HepG2 (cell line): ENCODE measurements at regions not wholly inside any gene's neighbourhood (a gene's known extent, or its start where the extent isn't known, plus 50 kb on each side); places are given as distances from the start of the nearest gene placed in this dataset.
"Not testable (repeated sequence)": the region's sequence is repeated elsewhere in the genome, so short reads cannot be mapped to it uniquely, and the experiment has no call there.

Source experiments
- ATAC-seq: fragments of 200-7000 bp; cut with Tn5 transposase; 3 replicates; pipeline ENCODE4 v1.9.1; 2020; ENCODE audit warnings: mild to moderate bottlenecking, moderate library complexity
- BruUV-seq: library from RNA; stranded (reverse); fragments of 400-500 nt; replicated peaks from 2 replicates; lab custom pipeline; 2021; lab: Mats Ljungman, UMichigan
- CTCF ChIA-PET: fragments of 300-600 bp; formaldehyde crosslinking; extraction: SDS; loops from one replicate; lab custom pipeline; 2021; ENCODE audit warnings: low total read pairs, inconsistent platforms, low intra/inter-chr PET ratio; lab: Yijun Ruan, JAX
- POLR2A ChIA-PET: fragments of 350-600 bp; sonication (Branson Sonifier 250); formaldehyde crosslinking; loops from one replicate; lab custom pipeline; 2020; ENCODE audit warnings: antibody characterized with exemption, inconsistent platforms; lab: Yijun Ruan, JAX
- DNase-seq: peaks from one replicate; pipeline ENCODE4 v3.0.0-alpha.2; 2015; ENCODE audit warnings: low spot score
- FAIRE-seq: peaks from 3 replicates; lab custom pipeline; 2011; peaks lifted over from hg19 to GRCh38; lab: Jason Lieb, UNC
- H2AFZ ChIP-seq: one replicate; pipeline ENCODE4 v1.6.1; 2011; ENCODE audit warnings: low read length, inconsistent platforms
- H3K27ac ChIP-seq: fragments of 300-600 bp; 3 replicates; pipeline ENCODE4 v1.8.0; 2011; ENCODE audit warnings: mixed run types, mild to moderate bottlenecking, mixed read lengths, low read length, inconsistent platforms; ENCODE audit not compliant: insufficient read depth; ENCODE audit errors: extremely low read length
- H3K27me3 ChIP-seq, 2 experiments: fragments of 200-600 bp in 1 of 2; 2 replicates in 1 of 2; 3 replicates in 1 of 2; pipeline versions ENCODE4 v1.6.0 to v1.8.0; 2011; ENCODE audit warnings: low read length in 2 of 2, mild to moderate bottlenecking in 2 of 2, moderate library complexity in 2 of 2, inconsistent platforms in 1 of 2; ENCODE audit not compliant: insufficient read depth in 2 of 2, control insufficient read depth in 1 of 2
- H3K36me3 ChIP-seq, 2 experiments: fragments of 200-600 bp in 1 of 2; replicated peaks in 1 of 2; 2 replicates in 1 of 2; 3 replicates in 1 of 2; pipeline versions ENCODE4 v1.5.1 to v1.8.0; 2011; ENCODE audit warnings: low read length in 2 of 2, inconsistent platforms in 1 of 2; ENCODE audit not compliant: insufficient read depth in 2 of 2, control insufficient read depth in 1 of 2
- H3K4me1 ChIP-seq: 2 replicates; pipeline ENCODE4 v1.5.1; 2012; ENCODE audit warnings: low read length, inconsistent platforms; ENCODE audit not compliant: insufficient read depth
- H3K4me2 ChIP-seq: 2 replicates; pipeline ENCODE4 v1.6.0; 2011; ENCODE audit warnings: low read depth, low read length, inconsistent platforms
- H3K4me3 ChIP-seq, 3 experiments: fragments of 200-600 bp in 1 of 3; sonication (generic), shearing (Covaris generic) in 1 of 3; replicated peaks in 1 of 3; 2 replicates each; pipeline ENCODE4 v1.5.1; 2011 to 2016; ENCODE audit warnings: low read length in 3 of 3, inconsistent platforms in 2 of 3, low read depth in 2 of 3, mild to moderate bottlenecking in 2 of 3, control low read depth in 1 of 3, mixed read lengths in 1 of 3; ENCODE audit not compliant: insufficient read depth in 1 of 3
- H3K79me2 ChIP-seq: one replicate; pipeline ENCODE4 v1.6.1; 2011; ENCODE audit warnings: low read length, inconsistent platforms; ENCODE audit not compliant: insufficient read depth
- H3K9ac ChIP-seq: 2 replicates; pipeline ENCODE4 v1.6.0; 2011; ENCODE audit warnings: mild to moderate bottlenecking, low read depth, low read length, inconsistent platforms; ENCODE audit not compliant: insufficient read depth
- H3K9me3 ChIP-seq: 2 replicates; pipeline ENCODE4 v1.5.1; 2012; ENCODE audit warnings: mild to moderate bottlenecking, low read length
- H4K20me1 ChIP-seq: 2 replicates; pipeline ENCODE4 v1.6.0; 2011; ENCODE audit warnings: inconsistent platforms, mild to moderate bottlenecking, low read length, moderate library complexity; ENCODE audit not compliant: insufficient read depth
- DNMT3B ChIP-seq: conservative IDR thresholded peaks from 2 replicates; pipeline ENCODE4 v1.6.1; 2016; ENCODE audit warnings: missing biosample characterization, control low read depth
- FOXO1 ChIP-seq: sonication (generic); formaldehyde crosslinking; IDR thresholded peaks from 2 replicates; pipeline ENCODE4 v1.4.0; 2020; ENCODE audit warnings: missing genetic modification reagents
- KDM3A ChIP-seq: IDR thresholded peaks from 2 replicates; pipeline ENCODE4 v1.6.1; 2018; ENCODE audit warnings: low read depth, missing compliant biosample characterization
- MYC ChIP-seq: sonication (generic); formaldehyde crosslinking; IDR thresholded peaks from 2 replicates; pipeline ENCODE4 v1.9.0; 2021; ENCODE audit warnings: missing genetic modification reagents, borderline replicate concordance
- ZNF143 ChIP-seq: sonication (generic); formaldehyde crosslinking; IDR thresholded peaks from 2 replicates; pipeline ENCODE4 v1.4.0; 2020; ENCODE audit warnings: missing genetic modification reagents
- ZNF782 ChIP-seq: sonication (generic); formaldehyde crosslinking; IDR thresholded peaks from 2 replicates; pipeline ENCODE4 v1.4.0; 2020; ENCODE audit warnings: missing genetic modification reagents, mild to moderate bottlenecking, borderline replicate concordance
- WGBS: methylation state at CpG from one replicate; pipeline ENCODE4 v1.1.6; 2017; ENCODE audit warnings: low lambda C conversion rate; 5-methylcytosine and 5-hydroxymethylcytosine counted together
- in situ Hi-C: cut with HindIII; loops from 2 replicates; pipeline ENCODE4 v1.10.0; 2017; ENCODE audit warnings: low pct_unique_long_range_greater_than_20kb; ENCODE audit not compliant: extremely low pct_ligation_motif_present
- intact Hi-C: fragments of 100-400 bp; cut with micrococcal nuclease; formaldehyde crosslinking; loops from one replicate; pipeline ENCODE4 v1.10.0; 2022; ENCODE audit not compliant: unreplicated experiment
- TF ChIP-seq, protein P1 (sequence below): sonication (generic); formaldehyde crosslinking; IDR thresholded peaks from 2 replicates; pipeline ENCODE4 v1.4.0; 2020; ENCODE audit warnings: missing genetic modification reagents, borderline replicate concordance
- TF ChIP-seq, protein P2 (sequence below): sonication (generic); formaldehyde crosslinking; conservative IDR thresholded peaks from 2 replicates; pipeline ENCODE4 v1.5.0; 2020; ENCODE audit warnings: missing genetic modification reagents
- TF ChIP-seq, protein P3 (sequence below): IDR thresholded peaks from 2 replicates; pipeline ENCODE4 v1.6.1; 2018; ENCODE audit warnings: missing genetic modification reagents, mild to moderate bottlenecking, missing compliant biosample characterization
- TF ChIP-seq, protein P4 (sequence below): sonication (generic); formaldehyde crosslinking; IDR thresholded peaks from 2 replicates; pipeline ENCODE4 v1.4.0; 2020; ENCODE audit warnings: missing genetic modification reagents, borderline replicate concordance

DNA sequence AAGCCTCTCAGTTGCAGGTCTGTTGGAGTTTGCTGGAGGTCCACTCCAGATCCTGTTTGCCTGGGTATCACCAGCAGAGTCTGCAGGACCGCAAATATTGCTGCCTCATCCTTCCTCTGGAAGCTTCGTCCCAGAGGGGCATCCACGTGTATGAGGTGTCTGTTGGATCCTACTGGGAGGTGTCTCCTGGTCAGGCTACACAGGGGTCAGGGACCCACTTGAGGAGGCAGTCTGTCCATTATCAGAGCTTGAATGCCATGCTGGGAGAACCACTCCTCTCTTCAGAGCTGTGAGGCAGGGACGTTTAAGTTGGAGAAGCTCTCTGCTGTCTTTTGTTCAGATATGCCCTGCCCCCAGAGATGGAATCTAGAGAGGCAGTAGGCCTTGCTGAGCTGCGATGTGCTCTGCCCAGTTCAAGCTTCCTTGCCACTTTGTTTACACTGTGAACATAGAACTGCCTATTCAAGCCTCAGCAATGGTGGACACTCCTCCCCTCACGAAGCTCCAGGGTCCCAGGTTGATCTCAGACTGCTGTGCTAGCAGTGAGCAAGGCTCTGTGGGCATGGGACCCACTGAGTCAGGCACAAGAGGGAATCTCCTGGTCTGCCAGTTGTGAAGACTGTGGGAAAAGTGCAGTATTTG lies 81.1 kb downstream of the ATP23 start:
- H3K4me2 ChIP-seq, H2AFZ ChIP-seq, H3K27ac ChIP-seq, H4K20me1 ChIP-seq, DNase-seq, H3K79me2 ChIP-seq, H3K36me3 ChIP-seq, BruUV-seq, CTCF ChIA-PET, ATAC-seq, H3K9me3 ChIP-seq, intact Hi-C loops, H3K27me3 ChIP-seq, FAIRE-seq, H3K4me3 ChIP-seq, H3K9ac ChIP-seq, H3K4me1 ChIP-seq, in situ Hi-C loops, POLR2A ChIA-PET: not testable (repeated sequence)
- WGBS = 0% methylated on average over 4 of the region's 6 CpGs

DNA sequence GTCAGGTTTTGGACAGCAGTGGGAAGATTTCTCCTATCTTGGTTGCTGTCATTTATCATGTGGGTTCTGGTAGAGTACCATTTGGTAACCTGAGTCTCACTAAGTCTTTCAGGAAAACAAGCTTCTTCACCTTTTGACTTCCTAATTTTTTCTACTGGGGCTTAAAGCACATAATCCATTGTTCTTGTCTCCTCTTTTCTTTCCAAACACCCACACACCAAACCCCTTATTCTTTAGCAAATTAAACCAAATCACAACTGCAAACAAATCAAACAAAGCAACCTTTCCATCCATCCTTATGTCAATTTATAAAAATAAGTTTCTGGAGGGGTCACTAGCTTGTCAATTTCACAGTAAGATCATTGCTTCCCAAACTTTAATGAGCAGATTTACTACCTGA lies 84.1 kb downstream of the ATP23 start:
- Histone ChIP-seq H3K27ac (no peak overlapping the region), H3K79me2 (no peaks in the 10 kb centered on the region), H3K4me1 (no peaks in the 10 kb centered on the region), H3K9ac (no peak overlapping the region), H3K9me3 (no peaks in the 10 kb centered on the region), H2AFZ (no peak overlapping the region), H3K36me3 (no peaks in the 10 kb centered on the region), H4K20me1 (no peaks in the 10 kb centered on the region), H3K27me3 (no peaks in the 10 kb centered on the region; a peak in 1 of 5 replicates), H3K4me3 (no peak overlapping the region), H3K4me2 (no peak overlapping the region)
- in situ Hi-C loops (no loop called here), intact Hi-C loops (no loop called here)
- no TSS peak for BruUV-seq
- DNase-seq = no peak
- no peak for ATAC-seq
- ChIA-PET POLR2A (no interaction called here), CTCF (no interaction called here)
- no peak for FAIRE-seq
- TF ChIP-seq, protein P1, sequence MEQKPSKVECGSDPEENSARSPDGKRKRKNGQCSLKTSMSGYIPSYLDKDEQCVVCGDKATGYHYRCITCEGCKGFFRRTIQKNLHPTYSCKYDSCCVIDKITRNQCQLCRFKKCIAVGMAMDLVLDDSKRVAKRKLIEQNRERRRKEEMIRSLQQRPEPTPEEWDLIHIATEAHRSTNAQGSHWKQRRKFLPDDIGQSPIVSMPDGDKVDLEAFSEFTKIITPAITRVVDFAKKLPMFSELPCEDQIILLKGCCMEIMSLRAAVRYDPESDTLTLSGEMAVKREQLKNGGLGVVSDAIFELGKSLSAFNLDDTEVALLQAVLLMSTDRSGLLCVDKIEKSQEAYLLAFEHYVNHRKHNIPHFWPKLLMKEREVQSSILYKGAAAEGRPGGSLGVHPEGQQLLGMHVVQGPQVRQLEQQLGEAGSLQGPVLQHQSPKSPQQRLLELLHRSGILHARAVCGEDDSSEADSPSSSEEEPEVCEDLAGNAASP = no peak
- TF ChIP-seq FOXO1 (CRISPR knock-in tag) (no peak), MYC (CRISPR knock-in tag) (no peak), KDM3A (CRISPR knock-in tag) (no peak), DNMT3B (no peak), ZNF782 (CRISPR knock-in tag) (no peak), ZNF143 (CRISPR knock-in tag) (no peak)
- TF ChIP-seq, protein P2, sequence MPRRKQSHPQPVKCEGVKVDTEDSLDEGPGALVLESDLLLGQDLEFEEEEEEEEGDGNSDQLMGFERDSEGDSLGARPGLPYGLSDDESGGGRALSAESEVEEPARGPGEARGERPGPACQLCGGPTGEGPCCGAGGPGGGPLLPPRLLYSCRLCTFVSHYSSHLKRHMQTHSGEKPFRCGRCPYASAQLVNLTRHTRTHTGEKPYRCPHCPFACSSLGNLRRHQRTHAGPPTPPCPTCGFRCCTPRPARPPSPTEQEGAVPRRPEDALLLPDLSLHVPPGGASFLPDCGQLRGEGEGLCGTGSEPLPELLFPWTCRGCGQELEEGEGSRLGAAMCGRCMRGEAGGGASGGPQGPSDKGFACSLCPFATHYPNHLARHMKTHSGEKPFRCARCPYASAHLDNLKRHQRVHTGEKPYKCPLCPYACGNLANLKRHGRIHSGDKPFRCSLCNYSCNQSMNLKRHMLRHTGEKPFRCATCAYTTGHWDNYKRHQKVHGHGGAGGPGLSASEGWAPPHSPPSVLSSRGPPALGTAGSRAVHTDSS (CRISPR knock-in tag) = no peak
- TF ChIP-seq, protein P3, sequence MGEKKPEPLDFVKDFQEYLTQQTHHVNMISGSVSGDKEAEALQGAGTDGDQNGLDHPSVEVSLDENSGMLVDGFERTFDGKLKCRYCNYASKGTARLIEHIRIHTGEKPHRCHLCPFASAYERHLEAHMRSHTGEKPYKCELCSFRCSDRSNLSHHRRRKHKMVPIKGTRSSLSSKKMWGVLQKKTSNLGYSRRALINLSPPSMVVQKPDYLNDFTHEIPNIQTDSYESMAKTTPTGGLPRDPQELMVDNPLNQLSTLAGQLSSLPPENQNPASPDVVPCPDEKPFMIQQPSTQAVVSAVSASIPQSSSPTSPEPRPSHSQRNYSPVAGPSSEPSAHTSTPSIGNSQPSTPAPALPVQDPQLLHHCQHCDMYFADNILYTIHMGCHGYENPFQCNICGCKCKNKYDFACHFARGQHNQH (CRISPR knock-in tag) = no peak
- TF ChIP-seq, protein P4, sequence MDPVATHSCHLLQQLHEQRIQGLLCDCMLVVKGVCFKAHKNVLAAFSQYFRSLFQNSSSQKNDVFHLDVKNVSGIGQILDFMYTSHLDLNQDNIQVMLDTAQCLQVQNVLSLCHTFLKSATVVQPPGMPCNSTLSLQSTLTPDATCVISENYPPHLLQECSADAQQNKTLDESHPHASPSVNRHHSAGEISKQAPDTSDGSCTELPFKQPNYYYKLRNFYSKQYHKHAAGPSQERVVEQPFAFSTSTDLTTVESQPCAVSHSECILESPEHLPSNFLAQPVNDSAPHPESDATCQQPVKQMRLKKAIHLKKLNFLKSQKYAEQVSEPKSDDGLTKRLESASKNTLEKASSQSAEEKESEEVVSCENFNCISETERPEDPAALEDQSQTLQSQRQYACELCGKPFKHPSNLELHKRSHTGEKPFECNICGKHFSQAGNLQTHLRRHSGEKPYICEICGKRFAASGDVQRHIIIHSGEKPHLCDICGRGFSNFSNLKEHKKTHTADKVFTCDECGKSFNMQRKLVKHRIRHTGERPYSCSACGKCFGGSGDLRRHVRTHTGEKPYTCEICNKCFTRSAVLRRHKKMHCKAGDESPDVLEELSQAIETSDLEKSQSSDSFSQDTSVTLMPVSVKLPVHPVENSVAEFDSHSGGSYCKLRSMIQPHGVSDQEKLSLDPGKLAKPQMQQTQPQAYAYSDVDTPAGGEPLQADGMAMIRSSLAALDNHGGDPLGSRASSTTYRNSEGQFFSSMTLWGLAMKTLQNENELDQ (CRISPR knock-in tag) = no peak
